ENCODE measurements at regions not wholly inside any gene's neighbourhood (a gene's known extent, or its start where the extent isn't known, plus 50 kb on each side); places are given as distances from the start of the nearest gene placed in this dataset.

DNA sequence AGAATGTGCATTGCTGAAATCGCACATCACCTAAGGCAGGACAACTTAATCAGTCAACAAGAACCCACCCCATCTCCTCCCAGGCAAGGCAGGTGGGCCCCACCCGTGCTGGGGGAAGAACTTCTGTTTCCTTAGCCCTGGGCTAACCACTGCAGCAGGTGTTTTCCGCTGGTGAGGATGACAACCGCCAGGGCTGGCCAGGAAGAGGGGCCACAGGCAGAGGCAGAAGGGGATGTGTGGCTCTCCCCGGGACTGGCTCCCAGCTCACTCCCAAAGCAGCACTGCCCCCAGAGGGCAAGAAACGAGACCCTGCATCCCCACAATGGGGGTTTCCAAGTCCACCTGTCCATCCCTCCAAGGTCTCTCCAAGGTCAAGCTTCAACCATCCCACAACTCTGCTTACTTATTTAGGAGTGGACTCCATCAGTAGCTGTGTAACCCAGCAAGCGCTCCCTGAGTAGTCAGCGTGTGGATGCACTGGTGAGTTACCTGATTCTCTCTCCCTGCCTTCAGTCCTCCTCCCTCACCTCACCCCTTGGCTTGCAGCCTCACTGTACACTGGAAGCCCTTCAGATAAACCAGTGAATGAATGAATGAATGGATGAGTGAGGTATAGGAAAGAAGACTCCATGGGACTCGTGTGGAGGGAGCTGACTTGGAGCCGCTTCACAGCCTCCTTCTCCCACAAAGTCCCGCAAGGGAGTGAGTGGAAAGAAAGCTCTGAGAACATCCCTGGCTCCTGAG, 168.2 kb upstream of the CST7 start:
- Histone ChIP-seq H3K36me3 (no peaks in the 10 kb centered on the region), H3K27me3 (no peaks in the 10 kb centered on the region), H3K4me3 (no peak overlapping the region), H3K9me3 (no peaks in the 10 kb centered on the region)
- no peak for DNase-seq

DNA sequence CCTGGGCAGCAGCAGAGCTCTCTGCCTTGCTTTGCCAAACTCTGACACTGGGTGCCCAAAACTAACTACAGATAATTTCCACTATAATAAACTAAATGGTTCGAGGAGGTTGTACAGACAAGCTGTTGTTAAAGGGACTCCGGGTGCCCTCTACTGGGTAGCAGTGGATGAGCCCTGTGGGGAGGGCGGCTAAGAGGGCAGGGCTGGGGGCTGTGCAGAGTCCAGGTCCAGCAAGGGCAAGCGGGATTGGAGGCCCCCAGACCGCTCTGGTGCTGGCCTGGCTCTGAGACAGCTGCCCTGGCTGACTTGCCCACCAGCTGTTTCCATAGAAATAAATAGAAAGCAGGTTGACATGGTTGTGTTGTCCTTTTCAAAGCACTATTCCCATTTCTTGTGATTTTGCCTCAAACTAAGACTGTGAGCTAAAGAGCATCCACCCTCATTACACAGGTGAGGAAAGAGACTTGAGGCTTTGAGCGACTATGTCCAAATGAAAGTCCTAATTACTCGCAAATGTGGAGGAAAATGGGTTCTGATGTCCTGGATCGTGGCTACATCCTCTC, 167.6 kb upstream of the CST7 start:
- no peaks in the 10 kb centered on the region for H3K36me3 ChIP-seq

DNA sequence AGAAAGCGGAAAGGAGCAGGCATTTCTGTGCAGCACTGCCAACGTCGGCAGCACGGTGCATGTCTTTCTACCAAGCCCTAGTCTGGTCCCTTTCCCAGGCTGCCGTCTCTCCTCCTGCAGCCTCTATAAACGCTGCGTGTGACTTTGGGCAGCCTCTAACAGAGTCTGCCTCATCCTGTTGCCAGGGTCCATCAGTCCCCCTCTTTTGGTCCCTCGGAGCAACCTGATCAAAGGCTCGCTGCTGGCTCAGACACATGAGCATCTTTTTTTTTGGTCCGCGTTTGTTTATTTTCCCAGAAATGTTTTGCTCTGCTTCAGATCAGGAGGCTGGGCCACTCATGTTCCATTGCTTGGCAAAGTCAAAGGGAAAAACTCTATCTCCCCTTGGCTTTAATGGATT, 166.8 kb upstream of the CST7 start:
- Histone ChIP-seq H3K36me3 (no peaks in the 10 kb centered on the region), H3K9me3 (no peaks in the 10 kb centered on the region), H3K27me3 (no peaks in the 10 kb centered on the region), H3K4me3 (no peak overlapping the region)
- no peak for DNase-seq

More for the DNA sequence above, 167.6 kb upstream of the CST7 start:
- DNase-seq = peak; percentile 38
- H3K27me3 ChIP-seq = no peaks in the 10 kb centered on the region
- no peak overlapping the region for H3K4me3 ChIP-seq
- H3K9me3 ChIP-seq = no peaks in the 10 kb centered on the region

DNA sequence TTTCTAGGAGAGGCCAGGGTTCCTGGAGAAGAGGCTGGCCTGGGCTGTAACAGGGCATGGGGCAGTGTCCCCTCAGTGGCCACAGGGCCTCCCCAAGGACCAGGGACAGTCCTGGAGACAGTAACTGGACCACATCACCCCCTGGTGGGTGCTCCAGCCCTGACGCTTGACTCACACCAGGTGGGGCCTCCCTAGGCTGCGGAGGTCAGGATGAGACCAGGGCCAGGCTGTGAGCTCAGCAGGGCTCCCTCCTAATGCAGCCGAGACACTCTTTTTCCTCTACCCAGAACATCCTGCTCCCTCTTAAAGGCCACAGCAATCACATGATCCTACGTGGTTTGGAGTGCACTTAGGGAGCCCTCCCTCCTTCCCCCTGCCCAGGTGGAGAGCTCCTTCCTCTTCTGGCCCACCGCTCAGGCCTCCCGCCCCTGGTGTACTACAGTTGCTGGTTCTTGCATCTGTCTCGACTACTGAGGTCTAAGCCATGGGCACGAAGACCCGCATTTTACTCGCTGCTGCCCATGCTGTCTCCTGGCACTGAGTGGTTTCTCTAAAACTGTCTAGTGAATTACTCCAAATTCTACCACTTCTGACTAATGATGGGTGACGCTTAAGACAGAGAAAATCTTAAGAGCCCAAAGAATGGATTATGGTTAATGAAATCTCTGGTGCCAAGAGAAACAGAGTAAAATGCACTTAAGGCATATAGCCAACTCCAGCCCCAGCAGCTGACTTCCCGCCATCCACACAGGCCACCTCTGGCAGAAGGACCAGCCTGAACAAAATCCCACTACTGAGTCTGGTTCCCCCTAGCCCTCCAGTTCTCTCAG, 166.1 kb upstream of the CST7 start:
- H3K4me3 ChIP-seq = no peak overlapping the region
- H3K27me3 ChIP-seq = no peaks in the 10 kb centered on the region
- H3K36me3 ChIP-seq = no peaks in the 10 kb centered on the region
- no peak for DNase-seq
- H3K9me3 ChIP-seq = no peaks in the 10 kb centered on the region

DNA sequence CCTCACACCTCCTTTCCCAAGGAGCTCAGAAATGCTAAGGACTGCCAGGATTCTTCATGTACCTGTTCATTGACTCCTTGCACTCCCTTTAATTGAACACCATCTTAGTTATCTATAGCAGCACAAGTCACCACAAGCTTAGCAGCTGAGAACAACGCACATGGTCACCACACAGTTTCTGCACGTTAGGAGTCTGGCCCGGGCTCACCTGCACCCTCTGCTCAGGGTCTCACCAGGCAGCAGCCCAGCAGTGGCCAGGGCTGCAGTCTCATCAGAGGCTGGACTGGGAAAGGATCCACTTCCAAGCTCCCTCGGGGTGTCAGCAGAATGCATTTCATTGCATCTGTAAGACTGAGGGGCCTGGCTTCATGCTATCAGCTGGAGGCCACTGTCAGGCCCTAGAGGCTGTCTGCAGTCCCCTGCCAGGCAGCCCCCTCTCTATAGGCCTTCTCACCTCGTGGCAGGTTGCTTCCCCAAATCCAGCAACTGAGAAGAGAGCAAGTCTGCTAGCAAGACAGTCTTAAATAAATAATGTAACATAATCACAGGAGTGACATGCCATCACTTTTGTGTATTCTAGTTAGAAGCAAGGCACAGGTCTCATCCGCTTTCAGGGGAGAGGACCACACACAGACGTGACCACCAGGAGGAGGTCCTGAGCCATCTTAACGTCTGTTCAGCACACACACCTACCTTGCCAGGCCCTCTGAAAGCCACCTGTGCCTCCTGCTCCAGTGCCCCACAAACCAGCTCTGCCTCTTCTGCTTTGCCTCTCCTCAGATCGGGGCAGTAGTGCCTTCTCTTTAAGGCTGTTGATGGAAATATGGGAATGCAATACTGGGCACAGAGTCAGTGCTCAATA, 165.2 kb upstream of the CST7 start:
- Histone ChIP-seq H3K36me3 (no peaks in the 10 kb centered on the region), H3K9me3 (no peaks in the 10 kb centered on the region), H3K4me3 (no peak overlapping the region), H3K27me3 (no peaks in the 10 kb centered on the region)
- no peak for DNase-seq

DNA sequence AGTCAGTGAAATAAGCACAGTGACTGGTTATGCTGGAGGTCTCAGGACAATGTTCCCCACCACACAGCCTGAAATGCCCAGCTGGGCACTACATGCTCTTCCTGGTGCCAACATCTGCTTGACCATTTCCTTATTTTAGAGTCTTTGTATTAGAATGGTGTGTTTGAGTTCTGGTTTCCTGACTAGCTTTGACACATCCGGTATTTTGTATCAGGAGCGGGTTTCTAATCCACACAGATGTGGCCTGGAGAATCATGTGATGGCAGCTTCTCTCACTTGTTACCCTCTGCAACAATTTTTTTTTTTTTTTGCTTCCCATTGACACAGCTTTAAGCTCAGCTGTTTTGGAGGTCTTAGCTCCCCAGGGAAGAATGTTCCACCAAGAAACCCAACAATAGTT, 164.5 kb upstream of the CST7 start:
- DNase-seq = no peak
- Histone ChIP-seq H3K9me3 (no peaks in the 10 kb centered on the region), H3K36me3 (no peaks in the 10 kb centered on the region), H3K27me3 (no peaks in the 10 kb centered on the region), H3K4me3 (no peak overlapping the region)

DNA sequence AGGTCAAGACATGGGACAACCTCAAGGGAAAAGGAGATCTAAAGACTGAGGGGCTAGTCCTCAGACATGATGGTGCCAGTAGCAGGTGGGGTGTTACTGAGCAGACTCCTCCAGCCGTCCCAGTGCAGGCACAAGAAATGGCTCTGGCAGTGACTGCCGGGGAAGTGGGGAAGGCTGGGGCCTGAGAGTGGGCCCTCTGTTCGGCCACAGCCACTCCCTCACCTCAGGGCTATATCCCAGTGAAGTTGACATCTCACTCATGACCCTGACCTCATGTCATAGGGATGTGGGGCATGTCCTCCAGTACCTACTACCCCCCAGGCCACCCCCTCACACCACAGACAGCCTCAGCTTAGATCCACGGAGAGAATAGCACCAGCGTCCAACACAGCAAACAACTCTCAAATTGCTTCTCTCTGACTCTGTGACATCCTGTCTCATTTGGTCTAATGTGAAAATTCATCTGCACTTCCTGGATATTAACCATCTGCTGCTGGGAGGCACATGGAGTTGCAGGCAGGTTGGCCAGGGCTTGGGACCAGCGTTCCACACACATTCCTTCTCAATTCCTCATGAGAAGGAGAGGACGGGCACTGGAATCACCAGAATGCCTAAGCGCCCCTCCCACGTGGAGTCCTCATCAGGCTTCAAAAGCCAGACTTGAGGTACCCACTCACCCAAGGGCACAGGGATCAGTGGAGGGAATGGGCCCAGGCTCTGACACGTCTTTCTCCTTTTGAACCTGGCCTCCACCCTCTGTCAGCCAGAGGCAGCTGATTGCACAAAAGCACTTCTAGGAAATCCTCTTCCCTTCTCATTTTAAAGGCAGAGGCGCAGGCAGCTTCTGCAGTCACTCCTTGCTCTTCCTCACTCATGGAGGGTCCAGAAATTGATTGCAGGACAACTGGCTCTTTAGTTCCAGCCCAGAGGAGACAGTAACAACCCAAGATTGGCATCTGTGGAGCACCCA, 163.6 kb upstream of the CST7 start:
- H3K27me3 ChIP-seq = no peaks in the 10 kb centered on the region
- no peak overlapping the region for H3K4me3 ChIP-seq

DNA sequence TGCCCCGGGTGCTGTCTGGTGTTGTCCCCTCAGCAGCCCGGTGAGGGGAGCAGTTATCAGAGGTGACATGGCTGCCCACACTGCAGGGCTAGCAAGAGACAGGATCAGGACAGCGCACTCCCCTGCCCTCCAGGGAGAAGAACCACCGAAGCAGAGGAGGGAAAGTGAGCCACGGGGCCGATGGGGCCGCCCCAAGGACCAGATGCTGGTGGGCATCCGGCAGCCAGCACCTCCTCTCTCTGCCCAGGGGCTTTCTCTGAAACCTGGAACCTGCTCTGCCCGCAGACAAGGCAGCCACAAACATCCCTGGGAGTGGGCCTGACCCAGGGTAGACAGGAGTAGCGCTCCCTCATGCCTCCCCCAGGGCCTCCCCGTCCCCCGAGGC, 163.0 kb upstream of the CST7 start:
- no peak for DNase-seq
- no peaks in the 10 kb centered on the region for H3K36me3 ChIP-seq
- no peak overlapping the region for H3K4me3 ChIP-seq
- no peaks in the 10 kb centered on the region for H3K9me3 ChIP-seq
- no peaks in the 10 kb centered on the region for H3K27me3 ChIP-seq

More for the DNA sequence above, 163.6 kb upstream of the CST7 start:
- peak; percentile 68 for DNase-seq
- Histone ChIP-seq H3K9me3 (no peaks in the 10 kb centered on the region), H3K36me3 (no peaks in the 10 kb centered on the region)

DNA sequence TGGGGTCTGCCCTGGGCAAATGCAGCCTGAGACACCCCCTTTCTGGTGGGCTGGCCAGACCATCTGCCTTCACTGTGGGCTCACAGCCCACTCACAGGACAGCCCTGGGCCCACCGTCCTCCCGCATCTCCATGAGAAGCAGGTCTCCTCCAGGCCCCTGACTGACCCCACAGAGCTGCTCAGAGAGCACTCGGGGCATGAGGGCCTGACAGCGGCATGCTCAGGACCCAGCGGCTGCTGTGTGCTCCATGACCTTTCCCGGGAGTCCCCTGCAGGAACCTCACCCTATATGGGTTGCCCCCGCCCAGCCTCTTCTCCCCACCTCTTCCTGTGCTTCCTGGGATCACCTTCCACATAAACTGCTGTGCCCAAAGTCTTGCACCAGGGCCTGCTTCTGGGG, 162.4 kb upstream of the CST7 start:
- H3K27me3 ChIP-seq = no peaks in the 10 kb centered on the region
- H3K4me3 ChIP-seq = no peak overlapping the region
- DNase-seq = no peak

DNA sequence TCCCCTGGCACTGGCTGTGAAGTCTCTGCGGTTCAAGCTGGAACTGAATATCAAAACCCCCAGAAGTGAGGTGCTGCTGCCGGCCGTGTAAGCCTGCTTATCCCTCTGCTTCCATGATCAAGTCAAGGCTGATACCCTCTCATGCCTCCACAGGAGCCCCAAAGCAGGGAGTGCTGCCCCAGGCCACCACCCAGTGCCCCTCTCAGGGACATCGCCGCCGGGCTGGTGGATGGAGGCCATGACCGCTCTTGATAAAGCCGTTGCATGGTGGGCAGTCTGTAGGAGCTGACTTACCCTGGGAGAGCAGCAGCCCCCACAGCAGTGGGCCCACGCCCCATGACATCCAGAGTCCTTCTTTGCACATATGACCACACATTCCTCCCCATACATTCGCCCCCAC, 162.0 kb upstream of the CST7 start:
- H3K27me3 ChIP-seq = no peaks in the 10 kb centered on the region
- no peaks in the 10 kb centered on the region for H3K36me3 ChIP-seq
- no peak overlapping the region for H3K4me3 ChIP-seq
- H3K9me3 ChIP-seq = no peaks in the 10 kb centered on the region
- no peak for DNase-seq

More for the DNA sequence above, 162.4 kb upstream of the CST7 start:
- Histone ChIP-seq H3K36me3 (no peaks in the 10 kb centered on the region), H3K9me3 (no peaks in the 10 kb centered on the region)

DNA sequence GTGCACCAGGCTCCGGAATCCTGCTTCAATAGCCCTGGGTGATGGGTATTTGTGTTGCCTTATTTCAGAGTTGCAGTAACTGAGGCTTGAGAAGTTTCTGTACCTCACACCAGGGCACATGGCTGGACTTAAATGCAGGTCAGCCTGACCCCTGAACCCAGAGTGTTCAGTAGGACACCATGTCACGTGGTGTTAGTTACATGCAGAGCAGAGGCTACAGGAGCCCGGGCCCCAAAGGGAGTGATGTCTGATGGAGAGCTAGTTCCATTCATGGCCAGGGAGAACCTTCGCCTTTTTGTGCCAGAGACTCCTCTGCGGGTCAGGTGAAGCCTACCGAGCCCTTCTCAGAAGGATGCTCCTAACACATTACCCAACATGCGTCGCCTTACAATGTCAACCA, 161.4 kb upstream of the CST7 start:
- no peak for DNase-seq

DNA sequence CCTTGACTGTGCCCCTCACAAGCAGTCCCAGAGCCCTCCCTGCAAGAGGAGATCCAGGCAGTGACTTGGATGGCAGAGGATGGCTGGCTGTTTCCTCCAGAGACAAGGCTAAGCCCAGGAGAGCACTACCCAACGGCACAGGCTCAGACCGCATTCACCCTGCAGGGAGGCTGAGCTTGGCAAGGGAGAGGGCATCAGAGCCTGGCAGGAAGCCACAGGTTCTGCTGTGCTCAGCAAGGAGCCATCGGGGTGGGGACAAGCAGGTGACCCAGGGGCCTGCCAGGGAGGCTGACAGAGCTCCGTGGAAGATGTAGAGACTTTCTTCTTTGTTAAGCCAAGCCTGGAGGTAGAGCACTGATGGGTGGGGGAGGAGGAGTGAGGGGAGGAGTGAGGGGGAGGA, 159.2 kb upstream of the CST7 start:
- no peak for DNase-seq
- Histone ChIP-seq H3K4me3 (no peak overlapping the region), H3K27me3 (no peaks in the 10 kb centered on the region), H3K9me3 (no peaks in the 10 kb centered on the region), H3K36me3 (no peaks in the 10 kb centered on the region)

More for the DNA sequence above, 161.4 kb upstream of the CST7 start:
- no peaks in the 10 kb centered on the region for H3K9me3 ChIP-seq
- H3K4me3 ChIP-seq = no peak overlapping the region
- H3K36me3 ChIP-seq = no peaks in the 10 kb centered on the region
- no peaks in the 10 kb centered on the region for H3K27me3 ChIP-seq

DNA sequence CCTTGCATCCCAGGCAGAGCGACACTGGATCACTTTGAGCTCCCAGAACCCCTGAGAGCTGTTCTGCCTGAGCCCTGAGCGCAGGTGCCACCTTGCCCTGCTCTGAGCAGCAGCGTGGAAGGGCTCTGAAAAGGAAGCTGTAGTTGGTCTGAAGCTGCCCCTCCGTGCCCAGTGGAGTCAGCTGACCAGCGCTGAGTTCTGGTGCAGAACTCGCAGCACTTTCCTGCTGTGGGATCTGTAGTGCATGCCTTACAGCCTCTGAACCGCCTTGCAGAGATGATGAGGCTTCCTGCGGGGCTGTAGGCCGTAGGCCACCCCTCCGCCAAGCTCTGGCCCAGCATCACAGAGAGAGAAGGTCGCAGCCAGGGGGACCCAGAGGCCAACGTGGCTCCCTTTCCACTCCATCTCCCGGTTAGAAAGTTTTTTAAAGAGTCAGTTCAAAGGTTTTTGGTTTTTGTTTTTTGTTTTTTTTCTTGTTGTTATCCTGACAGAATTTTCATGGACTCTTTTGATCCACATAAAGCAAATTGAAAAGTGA, 158.3 kb upstream of the CST7 start:
- Histone ChIP-seq H3K9me3 (no peaks in the 10 kb centered on the region), H3K4me3 (no peak overlapping the region), H3K36me3 (no peaks in the 10 kb centered on the region), H3K27me3 (no peaks in the 10 kb centered on the region)
- DNase-seq = no peak

DNA sequence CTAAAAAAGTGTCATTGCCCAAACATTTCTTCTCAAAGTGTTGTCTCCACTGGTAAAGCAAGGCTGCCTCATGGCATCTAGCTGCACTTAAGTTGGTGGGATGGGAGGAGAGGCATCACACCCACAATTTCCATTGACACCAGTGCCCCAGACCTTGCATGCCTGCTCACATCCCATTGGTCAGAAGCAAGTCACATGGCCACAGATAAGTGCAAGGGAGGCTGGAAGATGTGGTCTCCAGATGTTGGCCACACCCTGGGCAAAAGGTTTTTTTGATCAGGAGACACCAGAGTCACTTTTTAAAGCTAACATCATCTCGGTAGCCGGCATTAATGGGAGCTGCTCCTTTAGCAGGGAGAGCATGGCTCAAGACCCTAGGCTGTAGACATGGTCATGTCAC, 157.1 kb upstream of the CST7 start:
- no peak for DNase-seq
- Histone ChIP-seq H3K4me3 (no peak overlapping the region), H3K36me3 (no peaks in the 10 kb centered on the region), H3K9me3 (no peaks in the 10 kb centered on the region), H3K27me3 (no peaks in the 10 kb centered on the region)

DNA sequence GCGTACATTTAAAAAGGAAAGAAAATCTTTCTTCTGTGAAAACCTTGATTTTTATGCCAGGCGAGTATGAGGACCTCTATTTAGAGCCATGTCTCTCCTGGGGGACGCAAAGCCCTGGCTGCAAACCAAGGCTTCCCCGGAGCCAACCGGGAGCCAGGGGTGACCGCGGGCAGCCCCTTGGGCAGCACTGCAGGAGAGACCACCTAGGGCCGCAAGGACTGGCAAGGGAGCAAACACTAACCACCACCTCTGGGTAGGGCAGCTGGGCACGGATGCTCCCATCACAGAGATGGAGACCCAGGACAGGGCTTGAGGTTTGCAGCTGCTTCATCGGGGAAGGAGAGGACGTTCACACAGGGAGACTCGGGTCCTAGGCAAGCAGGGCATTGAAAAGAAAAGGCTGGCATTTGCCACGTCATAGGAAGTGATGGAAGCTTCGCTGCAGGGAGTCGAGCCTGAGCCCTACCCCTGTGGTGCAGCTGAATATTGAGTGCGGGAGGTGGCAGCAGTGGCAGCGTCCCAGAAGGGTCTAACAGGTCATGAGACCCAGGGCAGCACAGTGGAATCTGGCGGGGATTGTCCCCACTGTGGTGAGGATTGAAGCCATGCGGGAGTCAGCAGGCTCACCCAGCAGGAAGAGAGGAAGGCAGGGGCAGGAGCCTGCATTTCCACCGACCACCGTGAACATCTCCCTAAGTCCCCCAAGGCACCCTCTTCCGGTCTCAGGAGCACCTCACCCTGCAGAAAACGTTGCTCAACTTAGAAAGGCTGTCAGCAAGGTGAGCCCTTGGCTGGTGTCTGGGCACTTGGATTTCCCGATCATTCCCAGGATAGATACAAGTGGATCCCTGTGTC, 156.2 kb upstream of the CST7 start:
- no peaks in the 10 kb centered on the region for H3K36me3 ChIP-seq
- no peaks in the 10 kb centered on the region for H3K27me3 ChIP-seq
- H3K9me3 ChIP-seq = no peaks in the 10 kb centered on the region
- H3K4me3 ChIP-seq = no peak overlapping the region
- DNase-seq = no peak

Data from MG63 (cell line).